OCI-LY7 (cell line): ENCODE measurements at regions not wholly inside any gene's neighbourhood (a gene's known extent, or its start where the extent isn't known, plus 50 kb on each side); places are given as distances from the start of the nearest gene placed in this dataset.

ENCODE experiments used
- BruUV-seq: library from RNA; stranded (reverse); fragments of 400-500 nt; replicated peaks from 2 replicates; lab custom pipeline; 2021; lab: Mats Ljungman, UMichigan
- CTCF ChIA-PET: fragments of 300-600 bp; sonication (Branson Sonifier 250); formaldehyde crosslinking; loops from one replicate; lab custom pipeline; 2022; ENCODE audit warnings: antibody characterized with exemption; ENCODE audit not compliant: unreplicated experiment; lab: Charles Lee
- POLR2A ChIA-PET: fragments of 300-600 bp; sonication (Branson Sonifier 250); formaldehyde crosslinking; loops from one replicate; lab custom pipeline; 2022; ENCODE audit warnings: antibody characterized with exemption; lab: Charles Lee
- DNase-seq: peaks from one replicate; pipeline ENCODE4 v3.0.0-alpha.2; 2015; ENCODE audit warnings: low spot score
- H2AFZ ChIP-seq: fragments of 200-600 bp; sonication (generic), shearing (Covaris generic); 2 replicates; pipeline ENCODE4 v1.6.1; 2014; ENCODE audit warnings: mild to moderate bottlenecking, antibody characterized with exemption, low read length, moderate library complexity
- H3K27ac ChIP-seq: fragments of 200-600 bp; sonication (generic); 2 replicates; pipeline ENCODE4 v1.5.1; 2014; ENCODE audit warnings: mixed run types, low read depth, mild to moderate bottlenecking, moderate library complexity, low read length, inconsistent platforms; ENCODE audit not compliant: poor library complexity, severe bottlenecking
- H3K36me3 ChIP-seq: fragments of 200-600 bp; sonication (generic); 2 replicates; pipeline ENCODE4 v1.6.1; 2014; ENCODE audit warnings: mild to moderate bottlenecking, antibody characterized with exemption, low read length, moderate library complexity, mixed read lengths; ENCODE audit not compliant: insufficient read depth
- H3K4me1 ChIP-seq: fragments of 200-600 bp; sonication (generic); 2 replicates; pipeline ENCODE4 v1.5.1; 2014; ENCODE audit warnings: mild to moderate bottlenecking, low read length; ENCODE audit not compliant: insufficient read depth, poor library complexity, severe bottlenecking
- H3K4me2 ChIP-seq: fragments of 200-600 bp; sonication (generic); 2 replicates; pipeline ENCODE4 v1.6.1; 2014; ENCODE audit warnings: mild to moderate bottlenecking, low read length
- H3K4me3 ChIP-seq: fragments of 200-600 bp; sonication (generic); 2 replicates; pipeline ENCODE4 v1.5.1; 2014; ENCODE audit warnings: mild to moderate bottlenecking, low read depth, low read length; ENCODE audit not compliant: poor library complexity, severe bottlenecking
- H3K79me2 ChIP-seq: fragments of 200-600 bp; sonication (generic); 2 replicates; pipeline ENCODE4 v1.6.1; 2016; ENCODE audit warnings: low read depth, mild to moderate bottlenecking, low read length, moderate library complexity, mixed read lengths; ENCODE audit not compliant: insufficient read depth
- H3K9me2 ChIP-seq: fragments of 200-600 bp; sonication (generic); 2 replicates; pipeline ENCODE4 v1.6.1; 2016; ENCODE audit warnings: mild to moderate bottlenecking, low read length, mixed read lengths; ENCODE audit not compliant: insufficient read depth
- H3K9me3 ChIP-seq: fragments of 200-600 bp; sonication (generic); 2 replicates; pipeline ENCODE4 v1.6.1; 2014; ENCODE audit warnings: mild to moderate bottlenecking, mixed run types, low read length, mixed read lengths
- H4K20me1 ChIP-seq: fragments of 200-600 bp; sonication (generic); 2 replicates; pipeline ENCODE4 v1.6.1; 2014; ENCODE audit warnings: mild to moderate bottlenecking, antibody characterized with exemption, low read length, moderate library complexity, mixed read lengths; ENCODE audit not compliant: insufficient read depth
- EZH2phosphoT487 ChIP-seq: fragments of 200-600 bp; sonication (generic); IDR thresholded peaks from 2 replicates; pipeline ENCODE4 v1.6.1; 2018; ENCODE audit warnings: low read depth, borderline replicate concordance, mild to moderate bottlenecking, mixed run types, antibody characterized with exemption, low read length, moderate library complexity, mixed read lengths
- intact Hi-C: fragments of 100-400 bp; cut with micrococcal nuclease; formaldehyde crosslinking; loops from one replicate; pipeline ENCODE4 v1.10.0; 2022; ENCODE audit not compliant: unreplicated experiment
- TF ChIP-seq, protein P1 (sequence below): fragments of 200-600 bp; sonication (generic); conservative IDR thresholded peaks from 2 replicates; pipeline ENCODE4 v1.5.1; 2014; ENCODE audit warnings: mild to moderate bottlenecking, antibody characterized with exemption, low read length, moderate library complexity, mixed read lengths

DNA sequence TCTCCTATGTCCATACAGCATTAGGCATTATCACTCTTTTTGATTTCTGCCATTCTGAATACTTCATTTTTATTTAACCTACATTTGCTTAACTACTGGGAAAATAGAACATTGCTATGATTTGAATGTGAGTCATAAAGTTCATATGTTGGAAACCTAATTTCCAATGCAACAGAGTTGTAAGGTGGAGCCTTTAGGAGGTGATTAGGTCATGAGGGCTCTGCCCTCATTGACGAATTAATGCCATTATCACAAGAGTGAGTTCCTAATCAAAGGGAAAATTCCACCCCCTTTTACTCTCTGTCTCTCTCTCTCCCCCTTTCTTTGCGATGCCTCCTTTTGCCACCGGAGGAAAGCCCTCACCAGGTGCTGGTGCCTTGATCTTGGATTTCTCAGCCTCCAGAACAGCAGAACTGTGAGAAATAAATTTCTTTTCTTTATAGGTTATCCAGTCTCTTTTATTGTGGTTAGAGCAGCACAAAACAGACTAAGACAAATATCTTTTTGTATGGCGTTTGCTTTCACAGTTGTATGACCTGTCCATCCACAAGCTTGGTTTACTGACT is 180.1 kb upstream of the ARID2 start:
- Histone ChIP-seq H3K9me2 (no peaks in the 10 kb centered on the region), H3K9me3 (no peaks in the 10 kb centered on the region), H3K36me3 (no peaks in the 10 kb centered on the region), H4K20me1 (no peaks in the 10 kb centered on the region), H3K4me2 (no peak overlapping the region), H2AFZ (no peak overlapping the region), H3K4me3 (no peak overlapping the region), H3K27ac (no peak overlapping the region), H3K4me1 (no peaks in the 10 kb centered on the region), H3K79me2 (no peaks in the 10 kb centered on the region)
- TF ChIP-seq, protein P1, sequence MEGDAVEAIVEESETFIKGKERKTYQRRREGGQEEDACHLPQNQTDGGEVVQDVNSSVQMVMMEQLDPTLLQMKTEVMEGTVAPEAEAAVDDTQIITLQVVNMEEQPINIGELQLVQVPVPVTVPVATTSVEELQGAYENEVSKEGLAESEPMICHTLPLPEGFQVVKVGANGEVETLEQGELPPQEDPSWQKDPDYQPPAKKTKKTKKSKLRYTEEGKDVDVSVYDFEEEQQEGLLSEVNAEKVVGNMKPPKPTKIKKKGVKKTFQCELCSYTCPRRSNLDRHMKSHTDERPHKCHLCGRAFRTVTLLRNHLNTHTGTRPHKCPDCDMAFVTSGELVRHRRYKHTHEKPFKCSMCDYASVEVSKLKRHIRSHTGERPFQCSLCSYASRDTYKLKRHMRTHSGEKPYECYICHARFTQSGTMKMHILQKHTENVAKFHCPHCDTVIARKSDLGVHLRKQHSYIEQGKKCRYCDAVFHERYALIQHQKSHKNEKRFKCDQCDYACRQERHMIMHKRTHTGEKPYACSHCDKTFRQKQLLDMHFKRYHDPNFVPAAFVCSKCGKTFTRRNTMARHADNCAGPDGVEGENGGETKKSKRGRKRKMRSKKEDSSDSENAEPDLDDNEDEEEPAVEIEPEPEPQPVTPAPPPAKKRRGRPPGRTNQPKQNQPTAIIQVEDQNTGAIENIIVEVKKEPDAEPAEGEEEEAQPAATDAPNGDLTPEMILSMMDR, result no peak
- no peak for TF ChIP-seq EZH2phosphoT487
- BruUV-seq, result no TSS peak
- no peak for DNase-seq
- ChIA-PET CTCF (no interaction called here), POLR2A (no interaction called here)
- intact Hi-C loops, result loop anchor here (10.0 kb wide), 2 partner anchors 175 to 365 kb away; partner anchors contain the start of gene ARID2

DNA sequence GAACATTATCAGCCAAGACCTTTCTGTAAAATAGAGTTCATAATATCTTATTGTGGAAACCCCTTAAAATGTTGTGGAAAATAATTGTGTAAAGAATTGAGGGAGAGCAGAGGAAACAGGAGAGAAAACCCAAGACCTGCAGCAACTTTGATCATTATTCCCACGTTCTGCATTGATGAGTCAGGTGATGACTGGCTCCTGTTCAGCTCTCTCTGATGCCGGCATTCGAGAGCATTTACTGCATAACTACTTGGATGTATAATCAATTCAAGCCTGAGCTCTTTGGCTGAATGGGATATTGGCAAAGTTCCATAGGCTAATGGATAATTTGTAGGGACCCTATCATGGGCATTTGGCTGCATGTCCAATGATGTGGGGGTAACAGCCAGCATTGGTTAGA is 176.3 kb upstream of the ARID2 start:
- no peak overlapping the region for H3K4me3 ChIP-seq

DNA sequence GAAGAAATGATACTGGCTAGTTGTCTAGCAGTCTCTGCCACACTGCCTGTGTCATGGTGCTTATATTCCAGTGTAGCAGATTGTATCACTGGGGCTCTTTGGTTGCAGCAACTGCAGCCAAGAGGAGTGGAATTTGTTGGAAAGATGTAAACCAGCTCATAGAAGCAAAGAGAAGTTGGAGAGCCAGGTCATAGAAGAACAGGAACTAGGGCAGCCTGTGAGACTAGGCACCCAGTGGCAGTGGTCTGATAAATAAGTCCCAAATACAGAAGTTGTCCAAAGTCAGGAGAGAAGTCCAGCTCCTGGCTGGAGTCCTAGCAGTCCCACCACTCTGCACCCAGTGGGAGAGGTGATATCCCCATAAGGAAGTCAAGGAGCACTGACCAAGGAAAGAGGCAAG is 172.5 kb upstream of the ARID2 start:
- CTCF ChIA-PET, result no interaction called here
- Histone ChIP-seq H3K27ac (no peak overlapping the region), H3K4me2 (no peak overlapping the region), H3K79me2 (no peaks in the 10 kb centered on the region), H3K4me1 (no peaks in the 10 kb centered on the region), H3K9me2 (no peaks in the 10 kb centered on the region), H3K36me3 (no peaks in the 10 kb centered on the region), H4K20me1 (no peaks in the 10 kb centered on the region), H2AFZ (no peak overlapping the region), H3K4me3 (no peak overlapping the region), H3K9me3 (no peaks in the 10 kb centered on the region)
- DNase-seq, result no peak
- POLR2A ChIA-PET, result interaction anchor here (0.9 to 1.1 kb wide), 2 partner anchors 11 to 990 kb away, joined by 3 read pairs; no protein-coding TSS in a partner anchor
- TF ChIP-seq, protein P1, result no peak
- no peak for TF ChIP-seq EZH2phosphoT487
- BruUV-seq, result no TSS peak
- intact Hi-C loops, result no loop called here

More for the DNA sequence above, 176.3 kb upstream of the ARID2 start:
- no peaks in the 10 kb centered on the region for H3K9me3 ChIP-seq
- TF ChIP-seq, protein P1, result no peak
- no peak for TF ChIP-seq EZH2phosphoT487
- no peaks in the 10 kb centered on the region for H3K36me3 ChIP-seq
- DNase-seq, result no peak
- no peak overlapping the region for H3K27ac ChIP-seq
- no peaks in the 10 kb centered on the region for H3K79me2 ChIP-seq
- H2AFZ ChIP-seq, result no peak overlapping the region
- intact Hi-C loops, result no loop called here
- H3K4me2 ChIP-seq, result no peak overlapping the region
- no TSS peak for BruUV-seq
- H3K4me1 ChIP-seq, result no peaks in the 10 kb centered on the region
- H3K9me2 ChIP-seq, result no peaks in the 10 kb centered on the region
- H4K20me1 ChIP-seq, result no peaks in the 10 kb centered on the region
- ChIA-PET CTCF (no interaction called here), POLR2A (no interaction called here)
